Fibroblast of skin of left biceps (primary cell): ENCODE measurements at regions not wholly inside any gene's neighbourhood (a gene's known extent, or its start where the extent isn't known, plus 50 kb on each side); places are given as distances from the start of the nearest gene placed in this dataset.

Source experiments
- DNase-seq, 2 experiments: peaks; one replicate each; pipeline ENCODE4 v3.0.0-alpha.2; 2013; ENCODE audit warnings: low read depth in 2 of 2

GRCh38 chr1:103254691-103255090 lies 146.4 kb upstream of the COL11A1 start:
- no peak for DNase-seq

DNA sequence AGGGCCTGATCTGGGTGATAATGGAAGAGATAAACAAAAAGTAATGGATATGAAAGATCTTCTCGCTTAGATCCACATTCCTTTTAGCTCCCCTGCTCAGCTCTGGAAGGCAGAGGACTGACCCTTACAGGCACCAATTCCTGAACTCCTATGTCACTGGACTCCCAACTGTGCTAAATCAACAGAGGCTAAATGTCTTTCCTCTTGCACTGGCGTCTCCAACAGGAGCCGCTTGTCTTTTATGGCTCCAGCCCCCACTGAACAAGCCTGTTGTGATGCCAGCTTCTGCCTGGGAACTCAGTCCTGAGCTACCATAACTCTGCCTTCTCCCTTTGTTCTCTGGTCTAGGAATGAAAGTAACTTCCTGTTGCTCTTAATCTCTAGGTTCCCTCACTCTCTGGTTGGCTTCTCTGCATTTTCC lies 142.1 kb upstream of the COL11A1 start:
- no peak for DNase-seq

- no peak for DNase-seq
Measured at GRCh38 chr1:103248417-103249102, 140.2 kb upstream of the COL11A1 start.

DNA sequence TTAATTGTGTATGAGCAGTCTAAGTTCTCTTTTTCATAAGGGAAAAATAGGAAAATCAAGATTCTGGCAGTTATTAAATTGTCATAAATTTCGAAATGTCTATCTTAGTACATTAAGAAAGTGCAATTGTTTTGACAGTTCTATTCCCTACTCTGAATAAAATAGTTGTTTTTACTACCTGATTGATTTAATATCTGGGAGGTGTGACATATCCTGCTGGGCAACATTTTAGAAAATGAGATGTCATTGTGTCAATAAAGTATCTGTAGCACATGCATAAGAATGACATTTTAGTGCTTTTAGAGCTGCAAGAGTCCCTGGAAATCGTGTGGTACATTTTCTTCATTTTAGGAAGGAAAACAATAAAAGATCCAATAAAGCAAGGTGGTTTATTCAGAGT lies 139.2 kb upstream of the COL11A1 start:
- no peak for DNase-seq

DNA sequence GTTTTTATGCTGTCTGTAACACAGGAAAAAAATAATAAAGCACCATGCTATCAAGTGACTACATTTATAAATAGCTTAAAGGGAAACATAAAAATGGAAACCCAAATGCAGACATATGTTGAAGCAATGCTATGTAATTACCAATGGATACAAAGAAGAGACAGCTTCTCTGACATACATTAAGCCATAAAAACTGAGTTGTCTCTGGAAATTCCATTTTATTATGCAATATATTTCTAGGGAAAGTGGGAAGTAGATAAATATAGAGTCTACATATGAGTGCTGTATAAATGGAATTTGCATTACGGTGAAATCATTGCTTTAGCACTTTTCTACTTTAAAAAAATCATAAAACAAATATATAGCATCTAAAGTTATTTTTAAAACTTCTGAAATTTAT lies 135.2 kb upstream of the COL11A1 start:
- no peak for DNase-seq

GRCh38 chr1:103239034-103239433 lies 130.7 kb upstream of the COL11A1 start:
- no peak for DNase-seq

DNA sequence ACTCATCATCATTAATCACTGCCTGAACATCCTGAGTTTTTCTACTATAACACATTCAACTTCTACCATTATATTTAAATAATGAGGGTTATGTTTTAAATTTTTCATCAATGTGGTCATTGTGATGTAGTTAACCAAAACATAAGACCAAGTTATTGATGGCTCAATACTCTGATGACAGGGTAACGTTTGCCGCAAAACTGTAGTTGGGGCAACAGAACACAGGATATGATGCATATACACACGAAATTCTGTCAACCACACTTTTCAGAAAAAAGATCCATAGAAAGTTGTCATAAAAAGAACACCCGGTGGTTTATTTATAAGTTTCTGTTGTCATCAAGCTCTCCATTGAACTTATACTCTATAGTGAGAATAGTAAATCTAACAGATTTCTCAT lies 121.7 kb upstream of the COL11A1 start:
- no peak for DNase-seq

DNA sequence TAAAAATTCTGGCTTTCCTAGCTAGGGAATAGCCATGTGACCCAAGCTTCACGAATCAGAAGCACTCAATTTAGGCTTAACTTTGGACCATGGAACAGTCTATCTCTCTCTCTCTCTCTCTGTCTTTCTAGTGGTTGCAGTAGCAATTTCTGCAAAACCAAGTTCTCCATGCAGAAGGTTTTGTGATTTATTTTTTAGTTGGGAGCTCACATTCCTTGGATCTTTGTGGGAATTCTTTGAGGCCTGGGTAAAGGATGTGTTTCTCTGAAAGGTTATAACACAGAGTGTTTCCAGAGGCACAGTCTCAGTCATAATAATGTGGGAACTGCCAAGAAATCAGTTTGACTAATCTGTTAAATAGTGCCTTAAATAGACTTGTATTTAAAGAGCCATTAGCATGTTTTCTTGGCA lies 112.3 kb upstream of the COL11A1 start:
- DNase-seq: peak; percentile 86 to 88

DNA sequence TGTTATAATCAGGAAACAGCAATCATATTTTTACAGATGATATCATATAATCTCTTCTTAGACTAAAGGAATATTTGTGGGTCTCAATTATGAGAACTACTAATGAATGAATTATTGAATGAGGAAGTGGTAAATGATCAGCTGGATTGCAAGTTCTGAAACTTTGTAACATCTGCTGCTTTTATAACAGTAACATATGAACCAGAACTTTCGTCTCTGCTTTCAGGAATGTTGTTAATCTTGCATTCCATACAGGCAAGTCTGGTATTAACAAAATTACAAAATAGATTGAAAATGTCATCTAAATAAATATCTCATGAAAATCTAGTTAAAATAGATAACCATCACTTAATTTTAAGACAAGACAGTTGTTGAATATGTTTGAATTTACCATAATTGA lies 110.5 kb upstream of the COL11A1 start:
- no peak for DNase-seq

DNA sequence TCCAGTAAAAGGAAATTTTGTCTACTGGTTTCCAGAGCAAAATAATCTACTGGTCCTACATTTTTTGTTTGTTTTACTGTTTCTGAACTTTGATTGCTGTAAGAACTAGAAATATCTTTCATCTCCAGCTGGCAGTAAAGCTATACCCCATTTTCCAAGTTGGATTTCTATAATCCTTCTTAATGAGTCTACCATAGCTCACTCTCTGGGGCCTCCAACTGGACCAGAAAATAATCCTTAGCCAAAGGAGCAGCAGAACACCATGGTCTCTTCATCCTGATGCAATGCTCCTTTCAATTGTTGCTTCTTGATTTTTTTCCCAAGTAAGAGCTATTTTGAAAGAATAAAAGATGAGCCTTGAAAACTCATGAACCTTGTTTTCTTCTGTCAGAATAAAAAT lies 110.0 kb upstream of the COL11A1 start:
- no peak for DNase-seq

DNA sequence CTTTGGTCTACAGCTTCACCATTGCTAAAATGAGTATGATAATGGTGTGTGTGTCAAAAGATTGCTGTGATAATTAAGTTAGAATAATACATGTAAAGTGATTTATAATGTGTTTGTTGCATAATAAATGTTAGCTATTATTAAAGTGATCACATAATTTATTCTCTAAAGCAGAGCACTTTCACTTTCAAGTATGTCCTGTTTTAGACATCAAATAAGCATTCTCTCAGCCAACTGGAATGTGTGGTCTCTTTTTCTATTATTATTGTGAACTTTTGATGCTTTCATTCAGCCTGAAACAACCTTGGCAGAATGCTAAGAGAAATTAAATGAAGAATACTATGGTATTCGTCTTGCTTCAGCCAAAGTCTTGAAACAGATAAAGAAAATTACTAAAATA lies 102.8 kb upstream of the COL11A1 start:
- DNase-seq: no peak

DNA sequence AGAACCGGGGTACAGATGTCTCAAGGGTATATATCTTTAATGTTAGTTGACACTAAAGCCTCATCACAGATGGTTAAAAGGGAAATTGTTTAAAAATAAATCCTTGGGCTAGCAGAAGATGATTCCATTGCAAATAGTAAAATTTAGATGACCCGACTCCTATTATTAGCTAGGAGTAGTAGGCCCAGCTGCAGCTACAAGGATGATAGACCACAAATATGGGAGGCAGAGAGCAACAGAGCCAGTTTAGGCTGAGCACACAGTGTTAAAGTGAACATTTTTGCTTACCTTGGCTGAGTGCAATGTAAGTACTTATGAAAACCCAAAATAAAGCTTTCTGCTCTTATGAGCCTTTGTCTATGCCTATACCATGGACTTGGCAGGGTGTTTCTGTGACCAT lies 100.5 kb upstream of the COL11A1 start:
- no peak for DNase-seq

DNA sequence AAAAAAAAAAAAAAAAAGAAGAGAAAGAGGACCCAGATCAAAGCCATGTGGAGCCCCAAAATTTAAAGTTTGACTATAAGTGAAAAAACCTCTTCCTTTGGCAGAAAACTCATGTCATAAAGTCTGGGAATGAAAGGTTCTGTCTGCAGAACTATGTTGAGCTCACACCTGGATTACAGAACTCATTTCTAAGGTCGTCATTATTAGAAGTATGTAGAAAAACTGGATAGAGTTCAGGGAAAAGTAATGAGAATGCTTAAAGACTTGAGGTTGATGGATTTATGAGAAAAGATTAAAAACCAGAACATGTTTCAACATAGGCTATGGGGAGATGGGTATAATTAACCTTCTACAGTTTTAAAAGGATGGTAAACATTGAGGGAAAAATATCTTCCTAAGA lies 90.7 kb upstream of the COL11A1 start:
- DNase-seq: no peak

GRCh38 chr1:103198076-103198475 lies 89.8 kb upstream of the COL11A1 start:
- DNase-seq: no peak

GRCh38 chr1:103197216-103197615 lies 88.9 kb upstream of the COL11A1 start:
- DNase-seq: peak; percentile 73 to 75

DNA sequence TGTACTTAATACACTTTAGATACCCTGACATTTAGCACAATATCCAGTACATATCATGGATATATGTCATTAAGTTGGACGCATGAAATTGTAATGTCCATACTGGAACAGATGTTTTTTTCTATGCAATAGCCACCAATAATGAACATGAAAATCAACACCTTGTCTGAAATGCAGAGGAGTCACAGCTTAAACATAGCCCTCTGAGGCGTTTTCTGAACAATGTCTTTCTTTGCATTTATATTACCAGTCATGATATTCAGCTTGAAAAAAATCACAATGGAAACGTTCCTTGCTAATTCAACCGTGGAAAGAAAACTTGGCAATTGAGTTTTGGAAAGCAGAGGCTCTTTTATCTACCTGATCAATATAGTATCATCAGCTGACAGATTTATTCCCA lies 86.7 kb upstream of the COL11A1 start:
- DNase-seq: no peak

DNA sequence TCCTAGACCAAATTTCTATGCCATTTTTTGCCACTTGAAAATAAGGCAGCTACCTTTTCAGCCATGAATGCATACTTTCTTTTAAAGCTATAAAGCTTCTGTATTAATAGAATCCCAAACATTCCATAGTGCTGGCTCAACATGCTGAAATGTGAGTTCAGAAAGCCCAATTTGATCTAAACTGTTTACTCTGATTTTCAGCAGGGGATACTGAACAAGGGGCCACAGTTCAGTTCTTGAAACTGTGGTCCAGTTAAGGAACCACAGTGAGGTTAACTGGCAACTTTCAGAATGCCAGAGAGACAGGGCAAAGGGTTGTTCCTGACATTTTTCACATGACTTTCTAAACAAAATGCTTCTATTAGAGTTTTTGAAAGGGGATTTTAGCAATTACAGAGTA lies 85.7 kb upstream of the COL11A1 start:
- no peak for DNase-seq

DNA sequence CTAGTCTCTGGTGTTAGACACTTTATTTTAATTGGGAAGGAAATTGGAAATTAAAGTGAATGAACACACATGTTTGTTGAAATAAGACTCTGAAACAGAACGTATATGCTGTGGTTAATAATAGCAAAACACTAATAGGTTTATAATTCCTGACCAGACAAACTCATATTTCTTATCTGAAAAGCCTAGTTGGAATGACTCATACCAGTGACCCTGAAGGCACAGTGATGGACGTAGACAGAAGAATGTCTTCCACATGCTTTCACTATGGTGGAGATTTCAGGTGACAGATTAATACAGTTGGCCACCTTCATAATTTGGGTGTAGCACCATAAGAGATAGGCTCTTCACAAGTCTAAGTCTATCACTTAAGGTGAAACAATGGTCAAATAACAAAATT lies 83.0 kb upstream of the COL11A1 start:
- DNase-seq: no peak

DNA sequence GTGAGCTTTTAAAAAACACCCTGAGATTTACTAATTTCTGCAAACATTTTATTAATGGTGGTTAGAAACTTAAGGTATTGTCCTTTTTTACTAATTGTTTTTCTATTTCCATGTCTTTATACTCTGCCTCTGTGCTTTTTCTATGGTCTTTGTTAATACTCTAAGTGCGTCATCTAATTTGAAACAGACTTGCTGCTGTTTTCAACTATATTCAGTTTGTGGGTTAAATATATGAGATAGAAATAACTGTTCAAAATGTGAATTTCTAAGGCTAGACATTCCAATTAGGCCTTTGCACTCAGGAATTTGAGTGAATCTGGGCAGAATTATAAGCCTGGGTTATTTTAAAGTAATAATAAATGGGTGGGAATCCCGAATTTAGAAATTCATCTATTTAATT lies 82.4 kb upstream of the COL11A1 start:
- DNase-seq: peak; percentile 45 to 56

GRCh38 chr1:103187673-103188072 lies 79.4 kb upstream of the COL11A1 start:
- no peak for DNase-seq

DNA sequence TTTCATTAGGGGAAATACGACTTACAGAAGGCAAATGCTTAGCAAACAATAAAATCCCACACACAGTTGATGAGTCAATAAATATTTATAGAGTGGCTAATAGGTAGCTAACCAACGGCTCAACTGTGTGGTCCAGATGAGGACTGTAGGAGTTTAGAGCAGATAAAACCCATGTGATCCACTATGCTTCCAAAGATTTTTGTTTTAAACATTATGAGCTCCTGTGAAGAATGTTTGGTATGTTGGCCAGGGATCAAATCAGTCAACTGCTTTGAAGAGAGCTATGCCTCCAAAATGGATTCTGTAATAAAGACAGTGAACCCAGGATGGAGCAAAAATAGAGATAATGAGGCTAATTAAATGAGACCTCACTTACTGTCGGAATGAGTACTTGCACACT lies 72.3 kb upstream of the COL11A1 start:
- DNase-seq: peak; percentile 83 to 86

DNA sequence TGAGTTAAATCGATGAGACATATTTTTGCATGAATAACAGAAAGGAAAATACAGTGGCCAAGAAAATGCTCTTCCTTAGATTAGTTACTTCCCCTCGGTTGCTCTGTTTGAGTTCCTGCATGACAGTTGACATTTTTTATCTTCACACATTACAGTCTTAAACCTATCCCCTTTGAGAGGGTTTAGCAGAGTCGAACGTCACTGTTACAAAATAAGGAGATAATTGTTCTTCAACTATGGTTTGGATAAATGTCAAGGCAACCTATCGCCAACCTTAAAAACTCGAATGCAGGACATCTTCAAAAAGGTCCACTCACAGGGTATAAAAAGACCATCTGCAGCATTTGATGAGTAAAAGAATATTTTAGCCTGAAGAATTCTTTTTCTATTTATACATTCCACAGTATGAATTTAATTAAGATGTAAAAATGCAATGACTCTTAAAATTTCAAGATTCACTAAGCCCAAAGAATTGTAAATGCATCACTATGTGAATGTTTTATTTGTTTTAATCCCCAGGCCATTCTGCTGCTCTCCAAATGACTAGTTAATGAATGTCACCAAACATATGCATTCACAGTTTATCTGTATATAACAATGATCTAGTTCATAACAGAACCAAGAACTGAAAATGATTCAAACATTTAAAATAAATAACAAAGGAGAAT lies 68.9 kb upstream of the COL11A1 start:
- DNase-seq: no peak

DNA sequence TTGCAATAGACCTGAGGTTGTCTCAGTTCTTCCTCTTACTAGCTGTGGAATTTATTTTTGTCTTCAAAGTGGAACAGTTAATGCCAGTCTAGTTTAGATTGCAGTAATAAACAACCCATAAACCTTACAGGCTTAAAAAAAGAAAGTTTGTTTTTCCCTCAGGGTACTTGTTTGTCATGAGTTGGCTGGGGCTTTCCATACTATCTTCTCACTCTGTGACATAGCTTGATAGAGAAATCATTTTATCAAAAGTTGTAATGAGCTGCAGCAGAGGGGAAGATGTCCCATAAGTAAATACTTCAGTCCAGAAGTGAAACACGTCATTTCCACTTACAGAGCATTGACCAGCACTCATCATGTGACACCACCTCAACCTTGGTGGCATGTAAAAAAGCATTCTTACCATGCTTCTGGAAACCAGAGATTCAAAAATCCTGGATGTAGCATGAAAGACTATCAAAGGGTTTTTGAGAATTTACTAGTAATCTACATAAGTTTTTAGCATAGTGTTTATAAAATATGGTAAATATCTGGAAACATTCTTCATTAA lies 62.8 kb upstream of the COL11A1 start:
- DNase-seq: no peak
